ENCODE measurements at regions not wholly inside any gene's neighbourhood (a gene's known extent, or its start where the extent isn't known, plus 50 kb on each side); places are given as distances from the start of the nearest gene placed in this dataset.

DNA sequence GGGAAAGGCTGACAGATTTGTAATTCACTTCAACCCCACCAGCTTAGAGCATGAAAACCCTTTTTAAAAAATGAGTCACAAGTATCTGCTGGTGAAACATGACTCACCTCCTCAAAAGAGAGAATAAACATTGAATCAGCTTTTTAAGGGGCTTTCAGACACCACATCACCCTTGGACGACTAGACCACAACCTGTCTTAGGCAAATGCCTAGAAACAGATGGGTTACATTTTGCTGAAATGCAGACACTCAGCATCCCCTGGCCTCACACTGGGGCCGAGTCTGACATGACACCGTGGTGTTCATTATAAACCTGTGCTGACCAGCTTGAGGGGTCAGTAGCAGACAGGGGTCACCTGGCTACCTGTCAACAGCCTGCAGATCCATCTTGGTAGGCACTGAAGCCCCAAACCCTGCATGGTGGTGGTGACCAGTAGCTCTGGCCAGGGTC, 175.3 kb upstream of the CST7 start:
- H3K79me1 ChIP-seq (ENCODE audit: low read depth in 1 of 2, low read length in 2 of 2), result no peaks in the 10 kb centered on the region
- ChIA-PET CTCF (no interaction called here), POLR2A (ENCODE audit: unreplicated experiment) (no interaction called here)
- H3K9ac ChIP-seq (ENCODE audit: low read depth, low read length), result no peak overlapping the region
- H2AFZ ChIP-seq (replicated peaks; ENCODE audit: low read length, poor library complexity), result no peak overlapping the region
- H3K36me3 ChIP-seq (ENCODE audit: control insufficient read depth, insufficient read depth, low read length), result no peaks in the 10 kb centered on the region
- H3K9me3 ChIP-seq (ENCODE audit: control insufficient read depth, insufficient read depth, low read length), result 0 out of 2 replicates have a peak, but pooled peaks cover 1% of the 10 kb centered on the region
- H4K20me1 ChIP-seq (ENCODE audit: insufficient read depth, low read length), result no peaks in the 10 kb centered on the region
- no peak overlapping the region for H3K18ac ChIP-seq (ENCODE audit: low read depth, low read length)
- in situ Hi-C loops (cut with MboI; ENCODE audit: low sequenced_read_pairs) (no loop called here), intact Hi-C loops (cut with micrococcal nuclease) (loop anchor here (10.0 kb wide), 1 partner anchor 249 kb away; no protein-coding TSS in a partner anchor), dilution Hi-C loops (cut with HindIII; ENCODE audit: low sequenced_read_pairs, unreplicated experiment) (no loop called here)
- no peak overlapping the region for H3K56ac ChIP-seq (ENCODE audit: extremely low read depth, insufficient read depth, low read length)
- peak; percentile 72 for DNase-seq
- ATAC-seq (ENCODE audit: low read depth), result peak; percentile 64
- WGBS, 2 experiments (ENCODE audit: extremely low coverage in 2 of 2, insufficient read length in 1 of 2), result no CpG with 5 or more reads among the region's 3 CpGs
- H3K23ac ChIP-seq (ENCODE audit: low read depth, low read length), result no peak overlapping the region
- H3K4me3 ChIP-seq (ENCODE audit: insufficient read depth, low read depth, low read length), result no peak overlapping the region
- H3K4me2 ChIP-seq (ENCODE audit: low read depth, low read length), result no peak overlapping the region
- H3K27ac ChIP-seq (ENCODE audit: insufficient read depth, low read length), result no peak overlapping the region
- H4K5ac ChIP-seq (ENCODE audit: low read depth, low read length), result no peak overlapping the region
- H3K4me1 ChIP-seq (ENCODE audit: control insufficient read depth, insufficient read depth, low read length), result 0 out of 2 replicates have a peak, but pooled peaks cover 2% of the 10 kb centered on the region
- H4K91ac ChIP-seq (ENCODE audit: insufficient read depth, low read depth, low read length), result no peak overlapping the region
- no peaks in the 10 kb centered on the region for H3K9me1 ChIP-seq (ENCODE audit: insufficient read depth, low read length)
- no peak overlapping the region for H3K14ac ChIP-seq (replicated peaks; ENCODE audit: low read depth, low read length)
- H2BK120ac ChIP-seq (ENCODE audit: low read depth, low read length), result no peak overlapping the region
- no peak overlapping the region for H2AK5ac ChIP-seq (ENCODE audit: low read depth, low read length)
- H2BK5ac ChIP-seq (ENCODE audit: low read depth, low read length, poor library complexity, severe bottlenecking), result no peak overlapping the region
- H2BK20ac ChIP-seq (ENCODE audit: low read depth, low read length), result no peak overlapping the region
- H3K4ac ChIP-seq (ENCODE audit: low read depth, low read length), result no peak overlapping the region
- TF ChIP-seq RCOR1 (IDR thresholded peaks at IDR 0.05; ENCODE audit: insufficient replicate concordance, low read length), result no peak
- TF ChIP-seq, protein P1, sequence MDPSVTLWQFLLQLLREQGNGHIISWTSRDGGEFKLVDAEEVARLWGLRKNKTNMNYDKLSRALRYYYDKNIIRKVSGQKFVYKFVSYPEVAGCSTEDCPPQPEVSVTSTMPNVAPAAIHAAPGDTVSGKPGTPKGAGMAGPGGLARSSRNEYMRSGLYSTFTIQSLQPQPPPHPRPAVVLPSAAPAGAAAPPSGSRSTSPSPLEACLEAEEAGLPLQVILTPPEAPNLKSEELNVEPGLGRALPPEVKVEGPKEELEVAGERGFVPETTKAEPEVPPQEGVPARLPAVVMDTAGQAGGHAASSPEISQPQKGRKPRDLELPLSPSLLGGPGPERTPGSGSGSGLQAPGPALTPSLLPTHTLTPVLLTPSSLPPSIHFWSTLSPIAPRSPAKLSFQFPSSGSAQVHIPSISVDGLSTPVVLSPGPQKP (IDR thresholded peaks at IDR 0.05; ENCODE audit: borderline replicate concordance, low read depth, low read length), result no peak
- TF ChIP-seq POLR2A (IDR thresholded peaks at IDR 0.05; ENCODE audit: low read depth, low read length), result no peak
- TF ChIP-seq RAD21 (IDR thresholded peaks at IDR 0.05; ENCODE audit: low read length), result no peak
- TF ChIP-seq MXI1 (IDR thresholded peaks at IDR 0.05; ENCODE audit: borderline replicate concordance, low read depth, low read length), result no peak
- TF ChIP-seq NFE2L2 (IDR thresholded peaks at IDR 0.05; ENCODE audit: low read depth, low read length), result 0 out of 2 replicates have a peak, but pooled peaks have one; percentile 6
- no peak; the same call in 1 of the 2 replicates for TF ChIP-seq BHLHE40 (IDR thresholded peaks at IDR 0.05; ENCODE audit: low read depth, low read length)
- TF ChIP-seq, protein P2, sequence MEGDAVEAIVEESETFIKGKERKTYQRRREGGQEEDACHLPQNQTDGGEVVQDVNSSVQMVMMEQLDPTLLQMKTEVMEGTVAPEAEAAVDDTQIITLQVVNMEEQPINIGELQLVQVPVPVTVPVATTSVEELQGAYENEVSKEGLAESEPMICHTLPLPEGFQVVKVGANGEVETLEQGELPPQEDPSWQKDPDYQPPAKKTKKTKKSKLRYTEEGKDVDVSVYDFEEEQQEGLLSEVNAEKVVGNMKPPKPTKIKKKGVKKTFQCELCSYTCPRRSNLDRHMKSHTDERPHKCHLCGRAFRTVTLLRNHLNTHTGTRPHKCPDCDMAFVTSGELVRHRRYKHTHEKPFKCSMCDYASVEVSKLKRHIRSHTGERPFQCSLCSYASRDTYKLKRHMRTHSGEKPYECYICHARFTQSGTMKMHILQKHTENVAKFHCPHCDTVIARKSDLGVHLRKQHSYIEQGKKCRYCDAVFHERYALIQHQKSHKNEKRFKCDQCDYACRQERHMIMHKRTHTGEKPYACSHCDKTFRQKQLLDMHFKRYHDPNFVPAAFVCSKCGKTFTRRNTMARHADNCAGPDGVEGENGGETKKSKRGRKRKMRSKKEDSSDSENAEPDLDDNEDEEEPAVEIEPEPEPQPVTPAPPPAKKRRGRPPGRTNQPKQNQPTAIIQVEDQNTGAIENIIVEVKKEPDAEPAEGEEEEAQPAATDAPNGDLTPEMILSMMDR (conservative IDR thresholded peaks at IDR 0.05; ENCODE audit: low read depth, low read length), result no peak
- no peak for TF ChIP-seq CHD1 (IDR thresholded peaks at IDR 0.05; ENCODE audit: low read depth, low read length)
- no peak for TF ChIP-seq SMC3 (IDR thresholded peaks at IDR 0.05; ENCODE audit: low read depth, low read length)
- TF ChIP-seq MAFK (IDR thresholded peaks at IDR 0.05; ENCODE audit: low read depth, low read length), result peak; percentile 33; the same call in 1 of the 2 replicates
- peak; percentile 92 for TF ChIP-seq FOS (IDR thresholded peaks at IDR 0.05; ENCODE audit: low read depth, low read length)
- no peak for TF ChIP-seq MAZ (IDR thresholded peaks at IDR 0.05; ENCODE audit: borderline replicate concordance, low read depth, low read length)
- TF ChIP-seq, protein P3, sequence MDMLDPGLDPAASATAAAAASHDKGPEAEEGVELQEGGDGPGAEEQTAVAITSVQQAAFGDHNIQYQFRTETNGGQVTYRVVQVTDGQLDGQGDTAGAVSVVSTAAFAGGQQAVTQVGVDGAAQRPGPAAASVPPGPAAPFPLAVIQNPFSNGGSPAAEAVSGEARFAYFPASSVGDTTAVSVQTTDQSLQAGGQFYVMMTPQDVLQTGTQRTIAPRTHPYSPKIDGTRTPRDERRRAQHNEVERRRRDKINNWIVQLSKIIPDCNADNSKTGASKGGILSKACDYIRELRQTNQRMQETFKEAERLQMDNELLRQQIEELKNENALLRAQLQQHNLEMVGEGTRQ (IDR thresholded peaks at IDR 0.05; ENCODE audit: low read depth, low read length), result no peak
- no peak for TF ChIP-seq RFX5 (IDR thresholded peaks at IDR 0.05; ENCODE audit: low read depth, low read length)
- TF ChIP-seq CEBPB (IDR thresholded peaks at IDR 0.05; ENCODE audit: low read depth, low read length), result no peak
- H2AK9ac ChIP-seq (replicated peaks; ENCODE audit: low read depth, low read length, poor library complexity), result no peak overlapping the region
- H2BK15ac ChIP-seq (ENCODE audit: low read depth, low read length), result no peak overlapping the region
- no TSS peak for BruUV-seq (replicated peaks)
- no peak overlapping the region for H4K8ac ChIP-seq (ENCODE audit: low read depth in 2 of 2, low read length in 2 of 2)
- H3K27me3 ChIP-seq (ENCODE audit: control insufficient read depth, insufficient read depth, low read length), result peaks cover 26% of the 10 kb centered on the region
